ENCODE measurements at regions not wholly inside any gene's neighbourhood (a gene's known extent, or its start where the extent isn't known, plus 50 kb on each side); places are given as distances from the start of the nearest gene placed in this dataset.
A peak's percentile ranks its signal among the peaks of the same experiment; 100 is the strongest.

DNA sequence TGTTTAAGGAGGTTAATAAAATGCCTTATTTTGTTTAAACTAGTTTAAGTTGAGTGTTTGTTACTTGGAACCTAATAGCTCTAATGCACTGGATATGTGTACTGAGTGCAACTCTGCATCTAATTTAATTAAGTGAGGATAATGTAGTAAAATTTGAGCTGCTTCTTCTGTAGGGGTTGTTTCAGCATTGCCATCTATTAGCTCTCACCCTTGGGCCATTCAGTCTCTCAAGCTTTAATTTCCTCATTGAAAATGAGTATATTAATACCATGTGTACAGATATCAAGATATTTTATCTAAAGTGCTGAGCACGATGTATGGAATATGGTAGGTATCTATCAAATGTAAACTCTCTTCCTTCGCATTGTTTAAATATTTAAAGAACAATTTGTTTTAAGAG is 375.7 kb upstream of the LRRC3B start:
- CTCF ChIA-PET = interaction anchor here (0.9 to 1.7 kb wide), 3 partner anchors 10 to 459 kb away, joined by 3 to 5 read pairs (median 3); no protein-coding TSS in a partner anchor
- no peak overlapping the region for H3K4me2 ChIP-seq
- H3K9me2 ChIP-seq = no peaks in the 10 kb centered on the region
- no peaks in the 10 kb centered on the region for H3K79me2 ChIP-seq (ENCODE audit: insufficient read depth)
- no peak overlapping the region for H3K4me3 ChIP-seq (ENCODE audit: low read depth in 2 of 2, low read length in 1 of 2)
- H4K20me1 ChIP-seq (ENCODE audit: insufficient read depth) = no peaks in the 10 kb centered on the region
- H3F3A ChIP-seq (replicated peaks; ENCODE audit: insufficient read depth) = no peaks in the 10 kb centered on the region
- no peaks in the 10 kb centered on the region for H3K9me3 ChIP-seq
- no peak overlapping the region for H2AFZ ChIP-seq (ENCODE audit: low read depth)
- WGBS (ENCODE audit: low lambda C conversion rate) = 11% methylated on average over 2 of the region's 2 CpGs
- H3K9ac ChIP-seq = no peak overlapping the region
- peak overlapping the region in 1 of 2 experiments; percentile 80; a peak in 2 of 4 replicates for H3K27ac ChIP-seq (ENCODE audit: low read depth in 2 of 2, low read length in 1 of 2)
- DNase-seq = peak; percentile 57
- no peaks in the 10 kb centered on the region for H3K27me3 ChIP-seq (ENCODE audit: insufficient read depth)
- POLR2A ChIA-PET = no interaction called here
- peaks cover 0 to 4% of the 10 kb centered on the region in 2 experiments; a peak in 1 of 4 replicates for H3K4me1 ChIP-seq (ENCODE audit: control insufficient read depth in 1 of 2, insufficient read depth in 2 of 2, low read depth in 1 of 2, low read length in 1 of 2)
- H3K36me3 ChIP-seq (replicated peaks in 1 of 2; ENCODE audit: control insufficient read depth in 1 of 2, insufficient read depth in 2 of 2, low read length in 1 of 2) = no peaks in the 10 kb centered on the region
- no peak for TF ChIP-seq MEF2A (IDR thresholded peaks at IDR 0.05; ENCODE audit: borderline replicate concordance, low read depth)
- TF ChIP-seq, protein P1, sequence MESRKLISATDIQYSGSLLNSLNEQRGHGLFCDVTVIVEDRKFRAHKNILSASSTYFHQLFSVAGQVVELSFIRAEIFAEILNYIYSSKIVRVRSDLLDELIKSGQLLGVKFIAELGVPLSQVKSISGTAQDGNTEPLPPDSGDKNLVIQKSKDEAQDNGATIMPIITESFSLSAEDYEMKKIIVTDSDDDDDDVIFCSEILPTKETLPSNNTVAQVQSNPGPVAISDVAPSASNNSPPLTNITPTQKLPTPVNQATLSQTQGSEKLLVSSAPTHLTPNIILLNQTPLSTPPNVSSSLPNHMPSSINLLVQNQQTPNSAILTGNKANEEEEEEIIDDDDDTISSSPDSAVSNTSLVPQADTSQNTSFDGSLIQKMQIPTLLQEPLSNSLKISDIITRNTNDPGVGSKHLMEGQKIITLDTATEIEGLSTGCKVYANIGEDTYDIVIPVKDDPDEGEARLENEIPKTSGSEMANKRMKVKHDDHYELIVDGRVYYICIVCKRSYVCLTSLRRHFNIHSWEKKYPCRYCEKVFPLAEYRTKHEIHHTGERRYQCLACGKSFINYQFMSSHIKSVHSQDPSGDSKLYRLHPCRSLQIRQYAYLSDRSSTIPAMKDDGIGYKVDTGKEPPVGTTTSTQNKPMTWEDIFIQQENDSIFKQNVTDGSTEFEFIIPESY (IDR thresholded peaks at IDR 0.05; ENCODE audit: borderline replicate concordance, low read depth) = no peak
- TF ChIP-seq, protein P2, sequence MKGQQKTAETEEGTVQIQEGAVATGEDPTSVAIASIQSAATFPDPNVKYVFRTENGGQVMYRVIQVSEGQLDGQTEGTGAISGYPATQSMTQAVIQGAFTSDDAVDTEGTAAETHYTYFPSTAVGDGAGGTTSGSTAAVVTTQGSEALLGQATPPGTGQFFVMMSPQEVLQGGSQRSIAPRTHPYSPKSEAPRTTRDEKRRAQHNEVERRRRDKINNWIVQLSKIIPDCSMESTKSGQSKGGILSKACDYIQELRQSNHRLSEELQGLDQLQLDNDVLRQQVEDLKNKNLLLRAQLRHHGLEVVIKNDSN (IDR thresholded peaks at IDR 0.05; ENCODE audit: borderline replicate concordance, low read depth) = no peak
- no peak for TF ChIP-seq TAF1 (IDR thresholded peaks at IDR 0.05; ENCODE audit: borderline replicate concordance, low read depth, low read length)
- no peak for TF ChIP-seq FOXM1 (IDR thresholded peaks at IDR 0.05; ENCODE audit: low read depth)
- no peak for TF ChIP-seq ELF1 (IDR thresholded peaks at IDR 0.05)
- no peak for TF ChIP-seq NRF1 (IDR thresholded peaks at IDR 0.05; ENCODE audit: low read depth, low read length)
- no peak for TF ChIP-seq EZH2phosphoT487 (IDR thresholded peaks at IDR 0.05; ENCODE audit: borderline replicate concordance, low read depth)
- TF ChIP-seq YY1 (IDR thresholded peaks at IDR 0.05; ENCODE audit: low read depth) = no peak
- TF ChIP-seq SMC3 (IDR thresholded peaks at IDR 0.05; ENCODE audit: low read depth, low read length) = no peak
- TF ChIP-seq RFX5 (IDR thresholded peaks at IDR 0.05; ENCODE audit: low read length) = no peak
- TF ChIP-seq, protein P3, sequence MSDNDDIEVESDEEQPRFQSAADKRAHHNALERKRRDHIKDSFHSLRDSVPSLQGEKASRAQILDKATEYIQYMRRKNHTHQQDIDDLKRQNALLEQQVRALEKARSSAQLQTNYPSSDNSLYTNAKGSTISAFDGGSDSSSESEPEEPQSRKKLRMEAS (IDR thresholded peaks at IDR 0.05; ENCODE audit: low read depth) = no peak
- no peak for TF ChIP-seq TEAD4 (IDR thresholded peaks at IDR 0.05; ENCODE audit: borderline replicate concordance, insufficient read depth)
- no peak for TF ChIP-seq JUND (IDR thresholded peaks at IDR 0.05)
- no peak for TF ChIP-seq RXRA (IDR thresholded peaks at IDR 0.05; ENCODE audit: borderline replicate concordance, low read depth)
- no peak for TF ChIP-seq NFIC (IDR thresholded peaks at IDR 0.05; ENCODE audit: borderline replicate concordance)
- 0 out of 2 replicates have a peak, but pooled peaks have one; percentile 18 for TF ChIP-seq TCF12 (IDR thresholded peaks at IDR 0.05)
- TF ChIP-seq EP300 (IDR thresholded peaks at IDR 0.05; ENCODE audit: borderline replicate concordance in 1 of 2, low read depth in 1 of 2, low read length in 1 of 2) = peak in 1 of 2 experiments; percentile 92; a peak in 2 of 4 replicates
- TF ChIP-seq GATA2 (CRISPR knock-in tag; IDR thresholded peaks at IDR 0.05) = peak; percentile 35; the same call in 1 of the 2 replicates
- TF ChIP-seq, protein P4, sequence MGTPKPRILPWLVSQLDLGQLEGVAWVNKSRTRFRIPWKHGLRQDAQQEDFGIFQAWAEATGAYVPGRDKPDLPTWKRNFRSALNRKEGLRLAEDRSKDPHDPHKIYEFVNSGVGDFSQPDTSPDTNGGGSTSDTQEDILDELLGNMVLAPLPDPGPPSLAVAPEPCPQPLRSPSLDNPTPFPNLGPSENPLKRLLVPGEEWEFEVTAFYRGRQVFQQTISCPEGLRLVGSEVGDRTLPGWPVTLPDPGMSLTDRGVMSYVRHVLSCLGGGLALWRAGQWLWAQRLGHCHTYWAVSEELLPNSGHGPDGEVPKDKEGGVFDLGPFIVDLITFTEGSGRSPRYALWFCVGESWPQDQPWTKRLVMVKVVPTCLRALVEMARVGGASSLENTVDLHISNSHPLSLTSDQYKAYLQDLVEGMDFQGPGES (IDR thresholded peaks at IDR 0.05; ENCODE audit: low read depth, low read length) = no peak
- no peak for TF ChIP-seq SIN3A (IDR thresholded peaks at IDR 0.05; ENCODE audit: borderline replicate concordance, low read depth, low read length)
- no peak for TF ChIP-seq POLR2AphosphoS5 (IDR thresholded peaks at IDR 0.05; ENCODE audit: low read depth, low read length)
- TF ChIP-seq RCOR1 (IDR thresholded peaks at IDR 0.05; ENCODE audit: low read length) = peak; percentile 96
- TF ChIP-seq, protein P5, sequence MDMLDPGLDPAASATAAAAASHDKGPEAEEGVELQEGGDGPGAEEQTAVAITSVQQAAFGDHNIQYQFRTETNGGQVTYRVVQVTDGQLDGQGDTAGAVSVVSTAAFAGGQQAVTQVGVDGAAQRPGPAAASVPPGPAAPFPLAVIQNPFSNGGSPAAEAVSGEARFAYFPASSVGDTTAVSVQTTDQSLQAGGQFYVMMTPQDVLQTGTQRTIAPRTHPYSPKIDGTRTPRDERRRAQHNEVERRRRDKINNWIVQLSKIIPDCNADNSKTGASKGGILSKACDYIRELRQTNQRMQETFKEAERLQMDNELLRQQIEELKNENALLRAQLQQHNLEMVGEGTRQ (IDR thresholded peaks at IDR 0.05; ENCODE audit: borderline replicate concordance, low read depth, low read length) = no peak
- TF ChIP-seq FOSL2 (IDR thresholded peaks at IDR 0.05; ENCODE audit: borderline replicate concordance, low read depth) = no peak
- TF ChIP-seq RAD21 (IDR thresholded peaks at IDR 0.05; ENCODE audit: low read length) = no peak
- no peak for TF ChIP-seq FOXJ3 (CRISPR knock-in tag; IDR thresholded peaks at IDR 0.05)
- TF ChIP-seq, protein P6, sequence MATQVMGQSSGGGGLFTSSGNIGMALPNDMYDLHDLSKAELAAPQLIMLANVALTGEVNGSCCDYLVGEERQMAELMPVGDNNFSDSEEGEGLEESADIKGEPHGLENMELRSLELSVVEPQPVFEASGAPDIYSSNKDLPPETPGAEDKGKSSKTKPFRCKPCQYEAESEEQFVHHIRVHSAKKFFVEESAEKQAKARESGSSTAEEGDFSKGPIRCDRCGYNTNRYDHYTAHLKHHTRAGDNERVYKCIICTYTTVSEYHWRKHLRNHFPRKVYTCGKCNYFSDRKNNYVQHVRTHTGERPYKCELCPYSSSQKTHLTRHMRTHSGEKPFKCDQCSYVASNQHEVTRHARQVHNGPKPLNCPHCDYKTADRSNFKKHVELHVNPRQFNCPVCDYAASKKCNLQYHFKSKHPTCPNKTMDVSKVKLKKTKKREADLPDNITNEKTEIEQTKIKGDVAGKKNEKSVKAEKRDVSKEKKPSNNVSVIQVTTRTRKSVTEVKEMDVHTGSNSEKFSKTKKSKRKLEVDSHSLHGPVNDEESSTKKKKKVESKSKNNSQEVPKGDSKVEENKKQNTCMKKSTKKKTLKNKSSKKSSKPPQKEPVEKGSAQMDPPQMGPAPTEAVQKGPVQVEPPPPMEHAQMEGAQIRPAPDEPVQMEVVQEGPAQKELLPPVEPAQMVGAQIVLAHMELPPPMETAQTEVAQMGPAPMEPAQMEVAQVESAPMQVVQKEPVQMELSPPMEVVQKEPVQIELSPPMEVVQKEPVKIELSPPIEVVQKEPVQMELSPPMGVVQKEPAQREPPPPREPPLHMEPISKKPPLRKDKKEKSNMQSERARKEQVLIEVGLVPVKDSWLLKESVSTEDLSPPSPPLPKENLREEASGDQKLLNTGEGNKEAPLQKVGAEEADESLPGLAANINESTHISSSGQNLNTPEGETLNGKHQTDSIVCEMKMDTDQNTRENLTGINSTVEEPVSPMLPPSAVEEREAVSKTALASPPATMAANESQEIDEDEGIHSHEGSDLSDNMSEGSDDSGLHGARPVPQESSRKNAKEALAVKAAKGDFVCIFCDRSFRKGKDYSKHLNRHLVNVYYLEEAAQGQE (IDR thresholded peaks at IDR 0.05; ENCODE audit: low read depth, low read length) = no peak

Measured in SK-N-SH (cell line).